Activated T-helper 1 cell treated with anti-CD3 and anti-CD28 coated beads, Interleukin-12 subunit alpha, Interleukin-12 subunit beta, Interleukin-2, Interleukin-4 antibody, amounts not matched to agents 30 ng/mL and 10 ng/mL and 1 ng/mL, durations not matched to agents 14 hours and 24 hours and 36 hours (primary cell): ENCODE measurements at regions not wholly inside any gene's neighbourhood (a gene's known extent, or its start where the extent isn't known, plus 50 kb on each side); places are given as distances from the start of the nearest gene placed in this dataset.
"Not testable (repeated sequence)": the region's sequence is repeated elsewhere in the genome, so short reads cannot be mapped to it uniquely, and the experiment has no call there.

Experiments used
- DNase-seq: peaks from one replicate; pipeline ENCODE4 v3.0.0; 2021; ENCODE audit warnings: low spot score
- H3K27ac Mint-ChIP-seq: one replicate; pipeline ENCODE4 v1.8.0; 2021; ENCODE audit warnings: mild to moderate bottlenecking, mixed read lengths
- H3K27me3 Mint-ChIP-seq: one replicate; pipeline ENCODE4 v1.8.0; 2022; ENCODE audit warnings: mild to moderate bottlenecking, moderate library complexity, mixed read lengths; ENCODE audit not compliant: insufficient read depth
- H3K36me3 Mint-ChIP-seq: one replicate; pipeline ENCODE4 v1.8.0; 2021; ENCODE audit warnings: low read depth, mixed read lengths
- H3K4me1 Mint-ChIP-seq: one replicate; pipeline ENCODE4 v1.8.0; 2021; ENCODE audit warnings: low read depth, mixed read lengths
- H3K4me3 Mint-ChIP-seq: one replicate; pipeline ENCODE4 v1.8.0; 2021; ENCODE audit warnings: mild to moderate bottlenecking, moderate library complexity, mixed read lengths
- H3K9me3 Mint-ChIP-seq: one replicate; pipeline ENCODE4 v1.8.0; 2021; ENCODE audit warnings: mixed read lengths
- intact Hi-C: fragments of 100-400 bp; cut with micrococcal nuclease; formaldehyde crosslinking; loops from one replicate; pipeline ENCODE4 v1.15.1; 2024

- H3K27me3 Mint-ChIP-seq, H3K4me3 Mint-ChIP-seq, H3K9me3 Mint-ChIP-seq, H3K27ac Mint-ChIP-seq, intact Hi-C loops, H3K36me3 Mint-ChIP-seq, H3K4me1 Mint-ChIP-seq, DNase-seq: not testable (repeated sequence)
Observed at GRCh38 chr1:192911896-192912656, 103.2 kb downstream of the RGS2 start.

- no peaks in the 10 kb centered on the region for H3K9me3 Mint-ChIP-seq
- no peak overlapping the region for H3K4me3 Mint-ChIP-seq
- peaks cover 3% of the 10 kb centered on the region for H3K27me3 Mint-ChIP-seq
- H3K36me3 Mint-ChIP-seq = no peaks in the 10 kb centered on the region
- intact Hi-C loops = loop anchor here (1.0 kb wide), 1 partner anchor 23 kb away; no protein-coding TSS in a partner anchor
- DNase-seq = no peak
- H3K27ac Mint-ChIP-seq = no peak overlapping the region
- H3K4me1 Mint-ChIP-seq = no peaks in the 10 kb centered on the region
Observed at GRCh38 chr1:192913683-192914082, 104.8 kb downstream of the RGS2 start.

- Mint-ChIP-seq H3K9me3 (no peaks in the 10 kb centered on the region), H3K4me3 (no peak overlapping the region), H3K4me1 (no peaks in the 10 kb centered on the region), H3K27me3 (peaks cover 3% of the 10 kb centered on the region), H3K27ac (no peak overlapping the region), H3K36me3 (no peaks in the 10 kb centered on the region)
- intact Hi-C loops = no loop called here
- DNase-seq = no peak
Observed at GRCh38 chr1:192914092-192914491, 105.3 kb downstream of the RGS2 start.

- DNase-seq = no peak
- H3K27ac Mint-ChIP-seq = no peak overlapping the region
- H3K36me3 Mint-ChIP-seq = no peaks in the 10 kb centered on the region
- H3K4me1 Mint-ChIP-seq = no peaks in the 10 kb centered on the region
- no peaks in the 10 kb centered on the region for H3K9me3 Mint-ChIP-seq
- H3K4me3 Mint-ChIP-seq = no peak overlapping the region
- peaks cover 3% of the 10 kb centered on the region for H3K27me3 Mint-ChIP-seq
- intact Hi-C loops = no loop called here
Observed at GRCh38 chr1:192914696-192915095, 105.9 kb downstream of the RGS2 start.

- Mint-ChIP-seq H3K4me1 (no peaks in the 10 kb centered on the region), H3K27me3 (no peaks in the 10 kb centered on the region), H3K4me3 (no peak overlapping the region), H3K36me3 (no peaks in the 10 kb centered on the region), H3K9me3 (no peaks in the 10 kb centered on the region), H3K27ac (no peak overlapping the region)
- DNase-seq = no peak
- intact Hi-C loops = no loop called here
Observed at GRCh38 chr1:192916021-192916420, 107.2 kb downstream of the RGS2 start.

- H3K36me3 Mint-ChIP-seq = no peaks in the 10 kb centered on the region
- H3K9me3 Mint-ChIP-seq = no peaks in the 10 kb centered on the region
- no peak overlapping the region for H3K4me3 Mint-ChIP-seq
- H3K27me3 Mint-ChIP-seq = no peaks in the 10 kb centered on the region
- H3K27ac Mint-ChIP-seq = no peak overlapping the region
- intact Hi-C loops = no loop called here
- no peaks in the 10 kb centered on the region for H3K4me1 Mint-ChIP-seq
- no peak for DNase-seq
Observed at GRCh38 chr1:192918259-192918658, 109.4 kb downstream of the RGS2 start.

- no peaks in the 10 kb centered on the region for H3K36me3 Mint-ChIP-seq
- no peaks in the 10 kb centered on the region for H3K9me3 Mint-ChIP-seq
- intact Hi-C loops = no loop called here
- peaks cover under 1% of the 10 kb centered on the region for H3K27me3 Mint-ChIP-seq
- H3K4me3 Mint-ChIP-seq = no peak overlapping the region
- no peak overlapping the region for H3K27ac Mint-ChIP-seq
- H3K4me1 Mint-ChIP-seq = no peaks in the 10 kb centered on the region
- no peak for DNase-seq
Observed at GRCh38 chr1:192920412-192920811, 111.6 kb downstream of the RGS2 start.

- Mint-ChIP-seq H3K9me3 (no peaks in the 10 kb centered on the region), H3K36me3 (no peaks in the 10 kb centered on the region), H3K27me3 (peaks cover 15% of the 10 kb centered on the region), H3K4me1 (no peaks in the 10 kb centered on the region), H3K4me3 (no peak overlapping the region), H3K27ac (no peak overlapping the region)
- DNase-seq = no peak
- intact Hi-C loops = no loop called here
Observed at GRCh38 chr1:192925609-192926008, 116.8 kb downstream of the RGS2 start.

- Mint-ChIP-seq H3K9me3 (no peaks in the 10 kb centered on the region), H3K4me1 (no peaks in the 10 kb centered on the region), H3K36me3 (no peaks in the 10 kb centered on the region), H3K27ac (no peak overlapping the region), H3K4me3 (no peak overlapping the region), H3K27me3 (peaks cover 15% of the 10 kb centered on the region)
- DNase-seq = no peak
- intact Hi-C loops = no loop called here
Observed at GRCh38 chr1:192926736-192927135, 117.9 kb downstream of the RGS2 start.

- peaks cover 15% of the 10 kb centered on the region for H3K27me3 Mint-ChIP-seq
- H3K27ac Mint-ChIP-seq = no peak overlapping the region
- H3K4me1 Mint-ChIP-seq = no peaks in the 10 kb centered on the region
- H3K4me3 Mint-ChIP-seq = no peak overlapping the region
- H3K9me3 Mint-ChIP-seq = no peaks in the 10 kb centered on the region
- H3K36me3 Mint-ChIP-seq = no peaks in the 10 kb centered on the region
- intact Hi-C loops = no loop called here
- no peak for DNase-seq
Observed at GRCh38 chr1:192927496-192927895, 118.7 kb downstream of the RGS2 start.

- H3K4me3 Mint-ChIP-seq = no peak overlapping the region
- H3K9me3 Mint-ChIP-seq = no peaks in the 10 kb centered on the region
- H3K27me3 Mint-ChIP-seq = peaks cover 15% of the 10 kb centered on the region
- peaks cover 9% of the 10 kb centered on the region for H3K4me1 Mint-ChIP-seq
- DNase-seq = no peak
- H3K27ac Mint-ChIP-seq = no peak overlapping the region
- intact Hi-C loops = no loop called here
- H3K36me3 Mint-ChIP-seq = no peaks in the 10 kb centered on the region
Observed at GRCh38 chr1:192929597-192929996, 120.8 kb downstream of the RGS2 start.

- intact Hi-C loops = no loop called here
- H3K4me3 Mint-ChIP-seq = no peak overlapping the region
Observed at GRCh38 chr1:192933744-192934143, 124.9 kb downstream of the RGS2 start.

GRCh38 chr1:192936313-192937018, 122.7 kb downstream of the UCHL5 start:
- no peak for DNase-seq
- H3K27ac Mint-ChIP-seq = peak overlapping the region; percentile 85
- intact Hi-C loops = loop anchor here (1.0 to 5.0 kb wide), 11 partner anchors 23 to 419 kb away; partner anchors contain the start of genes CDC73, RGS1 and RGS2

More at GRCh38 chr1:192933744-192934143, 124.9 kb downstream of the RGS2 start:
- Mint-ChIP-seq H3K27me3 (no peaks in the 10 kb centered on the region), H3K27ac (no peak overlapping the region), H3K36me3 (peaks cover 4% of the 10 kb centered on the region), H3K9me3 (peaks cover 4% of the 10 kb centered on the region), H3K4me1 (peaks cover 34% of the 10 kb centered on the region)
- DNase-seq = no peak

More at GRCh38 chr1:192936313-192937018, 122.7 kb downstream of the UCHL5 start:
- Mint-ChIP-seq H3K36me3 (peaks cover 4% of the 10 kb centered on the region), H3K4me1 (peaks cover 41% of the 10 kb centered on the region), H3K9me3 (peaks cover 4% of the 10 kb centered on the region), H3K4me3 (peak overlapping the region; percentile 9), H3K27me3 (no peaks in the 10 kb centered on the region)
